Activated CD4-positive, alpha-beta T cell treated with anti-CD3 and anti-CD28 coated beads for 4 hours (primary cell): ENCODE measurements at regions not wholly inside any gene's neighbourhood (a gene's known extent, or its start where the extent isn't known, plus 50 kb on each side); places are given as distances from the start of the nearest gene placed in this dataset.

Experiments used
- DNase-seq, 2 donors: peaks; one replicate each; pipeline ENCODE4 v3.0.0-alpha.2; 2020

DNA sequence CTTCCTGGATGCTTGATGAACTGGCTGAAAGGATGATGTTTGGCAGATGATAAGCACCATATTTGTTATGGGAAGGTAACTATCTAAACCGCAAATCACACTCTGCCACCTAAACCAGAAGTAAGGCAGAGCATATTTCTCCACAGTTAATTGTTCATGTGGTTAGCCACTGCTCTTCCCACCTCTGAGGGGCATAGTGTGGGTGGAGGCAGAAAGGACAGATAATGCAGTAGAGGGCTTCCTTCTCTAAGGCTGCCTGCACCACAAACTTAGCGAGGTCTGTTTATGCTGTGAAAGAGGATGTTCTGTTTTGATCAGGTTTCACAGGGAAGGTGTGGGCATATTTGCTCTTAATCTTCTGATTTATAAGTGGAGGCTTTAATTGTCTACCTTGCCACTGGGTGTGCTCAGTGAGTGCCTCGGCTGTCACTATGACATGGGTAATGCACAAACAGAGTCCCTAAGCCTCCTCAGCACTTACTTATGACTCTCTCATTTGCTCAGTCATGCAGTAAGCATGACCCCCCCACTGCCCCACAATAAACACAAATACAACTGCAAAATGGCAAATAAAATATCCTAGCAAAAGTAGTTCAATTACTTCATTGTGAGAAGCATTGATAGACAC is 401.0 kb downstream of the TMA16 start:
- DNase-seq = peak; percentile 0 to 1

DNA sequence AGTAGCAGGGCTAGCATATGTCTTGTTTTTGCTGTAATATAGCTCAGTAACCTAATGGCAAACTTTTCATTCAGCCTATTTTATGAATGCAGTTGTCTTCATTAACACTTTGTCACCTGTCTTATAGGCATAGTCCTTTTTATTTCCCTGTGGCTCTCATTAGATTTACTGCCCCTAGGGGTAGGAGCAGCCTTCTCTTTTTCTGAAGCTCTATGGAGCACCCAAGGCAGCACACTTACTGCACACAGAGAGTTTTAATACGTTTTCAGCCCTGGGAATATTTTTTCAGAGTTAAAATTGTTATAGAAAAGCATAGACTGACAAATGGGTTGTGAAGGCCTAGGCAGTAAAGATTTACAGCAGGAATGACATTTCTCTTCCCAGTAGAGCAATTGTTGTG is 406.8 kb downstream of the TMA16 start:
- no peak for DNase-seq

DNA sequence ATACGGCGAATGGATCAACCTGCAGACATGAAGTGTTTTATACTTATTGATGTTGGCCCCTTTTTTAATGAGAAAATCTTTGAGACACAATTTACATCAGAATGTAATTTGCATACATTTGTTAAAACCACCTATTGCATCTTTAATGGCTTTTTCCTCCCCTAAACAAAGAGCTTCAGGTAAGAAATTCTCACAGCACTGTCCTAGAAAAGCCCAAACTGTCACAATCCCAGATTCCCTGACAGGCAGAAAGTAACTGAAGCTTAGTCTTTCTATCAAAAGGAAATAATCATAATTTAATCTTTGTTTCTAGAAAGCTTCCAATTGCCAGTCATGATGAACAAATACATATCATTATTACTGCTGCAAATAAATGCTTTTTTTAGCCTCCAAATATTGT is 407.9 kb downstream of the TMA16 start:
- no peak for DNase-seq

DNA sequence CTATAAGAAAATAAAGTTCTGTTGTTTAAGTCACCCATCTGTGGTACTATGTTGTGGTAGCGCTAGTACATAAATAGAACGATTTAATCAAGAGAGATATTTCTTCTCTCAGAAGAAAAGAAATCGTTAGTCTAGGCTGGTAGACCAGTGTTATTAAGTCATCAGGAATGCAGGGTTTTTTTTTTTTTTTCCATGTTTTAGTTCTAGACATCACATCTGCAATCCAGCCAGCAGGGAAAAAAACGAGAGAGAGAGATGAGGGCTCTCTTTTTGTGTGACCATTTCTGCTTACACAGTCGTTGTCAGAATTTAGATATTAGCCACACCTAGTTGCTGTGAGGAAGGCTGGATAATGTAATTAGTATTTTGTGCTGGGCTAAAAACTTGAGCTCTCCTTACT is 417.4 kb downstream of the TMA16 start:
- no peak for DNase-seq

DNA sequence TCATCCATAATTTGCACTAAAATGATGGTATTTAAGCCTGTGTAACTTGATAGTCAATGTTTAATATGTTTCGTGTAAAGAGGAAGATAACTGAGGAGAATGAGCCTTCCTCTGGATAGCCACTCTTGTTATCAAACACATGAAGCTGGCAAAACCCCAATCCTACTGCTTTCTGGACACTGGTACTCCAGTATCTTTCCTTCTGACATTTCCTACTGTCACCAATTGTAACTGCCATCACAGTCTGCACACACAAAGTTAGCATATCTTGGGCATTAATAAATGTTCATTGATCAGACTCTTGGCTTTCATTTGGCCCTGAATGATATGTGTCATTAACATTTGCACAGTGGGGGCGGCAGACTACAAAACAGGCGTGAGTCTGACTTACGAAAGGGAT is 419.1 kb downstream of the TMA16 start:
- no peak for DNase-seq

DNA sequence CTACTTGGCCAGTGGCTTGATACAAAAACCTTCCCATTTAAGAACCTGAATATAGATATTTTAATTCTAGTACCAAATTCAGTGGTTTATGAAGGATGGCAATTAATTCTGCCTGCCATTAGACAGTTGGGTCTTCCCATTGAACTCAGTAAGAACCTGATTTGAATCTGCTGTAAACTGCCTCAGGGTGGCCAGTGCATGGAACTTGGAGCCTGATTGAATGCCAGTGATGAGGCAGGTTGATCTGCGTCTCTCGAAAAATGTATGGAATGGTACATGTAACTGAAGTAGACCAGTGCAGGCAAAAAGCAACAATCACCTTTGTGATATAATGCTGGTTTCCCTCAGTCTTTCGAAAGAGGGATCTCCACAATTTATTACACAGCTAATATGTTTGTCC is 421.4 kb downstream of the TMA16 start:
- DNase-seq = no peak

DNA sequence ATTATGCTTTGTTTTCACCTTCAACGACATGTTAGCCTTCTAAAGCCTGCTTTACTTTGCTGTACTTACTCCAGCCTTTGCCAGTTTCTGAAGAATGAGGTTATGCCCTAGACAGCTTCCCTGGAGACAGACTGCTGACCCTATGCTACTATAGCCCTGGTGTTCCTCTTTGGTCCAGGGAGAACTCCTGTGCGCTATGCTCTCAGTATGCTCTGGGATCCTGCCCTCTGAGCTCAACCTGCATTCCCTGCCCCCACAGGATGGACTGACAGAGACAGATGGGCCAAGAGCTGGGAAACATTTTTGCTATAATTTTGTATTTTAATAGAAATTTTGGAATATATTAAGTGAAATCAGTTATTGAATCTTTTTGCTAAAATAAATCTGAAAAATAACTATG is 425.9 kb downstream of the TMA16 start:
- DNase-seq = no peak

DNA sequence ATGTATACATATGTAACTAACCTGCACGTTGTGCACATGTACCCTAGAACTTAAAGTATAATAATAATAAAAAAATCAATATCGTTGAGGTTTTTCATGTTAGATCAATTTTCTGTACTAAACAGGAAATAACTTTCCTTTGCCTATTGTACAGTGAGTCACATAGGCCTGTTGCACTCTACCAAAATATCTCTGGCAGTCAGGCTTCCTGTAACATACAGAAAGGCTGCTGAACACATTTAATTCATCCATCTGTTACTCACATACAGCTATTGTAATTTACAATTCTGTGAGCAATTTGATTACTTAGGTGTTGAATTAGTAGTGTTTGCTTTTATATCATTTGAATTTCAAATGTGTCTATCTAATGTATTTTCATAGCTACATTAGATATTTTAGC is 427.8 kb downstream of the TMA16 start:
- no peak for DNase-seq

DNA sequence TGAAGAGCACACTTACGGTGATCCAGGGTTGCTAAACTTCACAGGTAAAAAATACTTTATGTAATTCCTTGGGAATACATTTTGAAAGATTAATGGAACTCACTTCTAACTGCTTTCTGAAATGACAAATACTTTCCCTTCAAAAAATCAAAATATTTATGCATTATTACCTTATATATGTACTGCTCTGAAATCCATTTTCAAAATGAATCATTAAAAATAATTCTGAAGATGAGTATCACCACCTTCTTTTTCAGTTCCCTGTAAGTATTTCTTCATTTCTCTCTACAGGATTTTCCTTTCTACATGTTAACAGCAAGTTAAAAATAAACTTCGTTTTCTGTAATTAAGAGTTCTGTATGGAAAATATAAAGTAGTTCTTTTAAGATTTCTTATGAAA is 428.6 kb downstream of the TMA16 start:
- no peak for DNase-seq

DNA sequence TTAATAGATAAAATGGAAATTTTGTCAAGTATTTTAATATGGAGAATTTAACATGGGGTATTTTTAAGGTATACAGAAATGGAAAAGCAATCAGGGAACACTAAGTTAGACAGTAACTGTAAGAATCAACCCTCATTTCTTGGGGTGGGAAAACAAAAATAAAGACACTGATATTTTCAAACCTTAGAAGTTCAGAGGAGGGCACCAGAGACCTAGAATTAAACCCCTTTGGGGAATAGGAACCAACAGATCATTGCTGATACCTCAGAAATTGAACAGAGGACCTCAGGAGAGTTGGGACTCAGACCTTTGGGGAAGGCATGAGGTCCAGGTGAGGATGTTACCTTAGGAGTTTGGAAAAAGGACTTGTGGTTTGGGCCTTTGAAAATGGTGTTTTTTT is 435.6 kb downstream of the TMA16 start:
- no peak for DNase-seq

DNA sequence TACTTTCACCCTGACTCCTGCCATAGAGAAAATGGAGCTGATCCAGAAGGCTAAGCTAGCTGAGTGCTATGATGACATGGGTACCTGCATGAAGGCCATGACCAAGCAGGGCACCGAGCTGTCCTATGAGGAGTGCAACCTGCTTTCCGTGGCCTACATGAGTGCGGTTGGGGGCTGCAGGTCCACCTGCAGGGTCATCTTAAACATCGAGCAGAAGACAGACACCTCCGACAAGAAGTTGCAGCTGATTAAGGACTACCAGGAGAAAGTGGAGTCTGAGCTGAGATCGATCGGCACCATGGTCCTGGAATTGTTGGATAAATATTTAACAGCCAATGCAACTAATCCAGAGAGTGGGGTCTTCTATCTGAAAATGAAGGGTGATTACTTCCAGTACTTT is 438.0 kb downstream of the TMA16 start:
- no peak for DNase-seq

DNA sequence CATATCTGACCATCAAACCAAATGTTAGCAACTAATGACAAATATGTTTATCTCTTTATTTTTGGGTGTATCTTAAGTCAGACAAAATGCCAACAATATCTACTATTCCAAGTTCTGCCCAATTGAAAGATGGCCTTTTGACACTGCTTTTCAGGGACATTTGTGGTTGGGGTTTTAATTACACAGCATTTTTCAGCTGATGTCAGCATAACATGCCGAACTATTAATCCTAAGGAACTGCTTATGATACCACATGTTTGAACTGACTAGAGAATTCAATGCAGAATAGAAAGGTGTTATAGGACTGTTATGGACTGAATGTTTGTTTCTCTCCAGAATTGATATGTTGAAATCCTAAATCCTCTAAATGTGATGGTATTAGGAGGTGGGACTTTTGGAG is 445.1 kb downstream of the TMA16 start:
- DNase-seq = no peak

DNA sequence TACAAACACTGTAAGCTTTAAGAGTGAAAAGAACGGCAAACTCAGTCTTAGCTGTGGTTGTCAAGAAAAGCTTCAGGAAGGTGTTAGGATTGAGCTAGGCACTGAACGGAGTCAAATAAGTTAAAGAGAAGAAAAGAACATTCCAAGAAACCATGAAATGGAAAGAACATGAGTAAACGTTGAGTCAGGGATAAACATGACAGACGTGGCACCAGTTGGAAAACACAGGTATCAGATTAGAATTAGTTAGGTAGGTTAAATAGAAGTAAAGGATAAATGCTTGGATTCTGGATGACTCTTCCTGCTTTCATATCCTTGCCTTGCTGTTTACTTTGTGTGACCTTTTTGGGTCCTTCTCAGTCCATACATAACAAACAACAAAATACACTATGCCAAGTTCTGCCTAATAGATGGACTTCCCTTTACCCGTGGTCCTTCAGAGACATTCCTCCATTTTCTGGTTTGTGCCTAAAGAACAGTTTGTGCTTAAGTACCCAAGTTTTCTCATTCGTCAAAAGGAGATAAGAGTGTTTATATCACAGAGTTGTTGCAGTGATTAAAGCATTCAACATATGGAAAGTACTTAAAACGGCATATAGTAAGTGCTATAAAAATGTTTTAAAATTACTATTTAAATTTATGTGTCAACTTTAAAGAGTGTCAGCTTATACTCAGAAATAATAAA is 446.9 kb downstream of the TMA16 start:
- DNase-seq = no peak

DNA sequence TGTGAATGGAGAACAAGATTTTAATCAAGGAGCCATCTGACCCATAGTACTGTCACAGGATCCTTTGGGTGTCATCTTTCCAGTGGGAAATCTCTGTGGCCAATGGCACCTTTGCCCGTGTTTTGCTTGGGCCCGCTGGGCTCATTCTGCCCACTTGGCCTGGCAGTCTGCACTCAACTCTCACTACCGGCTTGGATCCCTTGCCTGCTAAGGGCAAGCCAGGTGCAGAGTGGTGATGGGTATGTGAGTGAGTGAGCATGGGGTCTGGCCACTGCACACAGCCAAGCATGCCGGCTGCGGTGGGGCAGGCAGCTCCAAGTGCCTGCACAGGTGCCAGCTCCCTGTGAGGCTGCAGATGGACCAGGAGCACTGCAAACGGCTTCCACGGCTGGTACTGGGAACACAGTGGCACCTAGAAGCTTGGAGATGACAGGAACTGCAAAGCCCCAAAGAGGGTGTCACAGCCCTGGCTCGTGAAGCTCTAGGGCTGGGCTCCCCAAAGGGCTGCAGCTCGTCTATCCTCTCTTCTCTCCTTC is 454.5 kb downstream of the TMA16 start:
- DNase-seq = no peak

DNA sequence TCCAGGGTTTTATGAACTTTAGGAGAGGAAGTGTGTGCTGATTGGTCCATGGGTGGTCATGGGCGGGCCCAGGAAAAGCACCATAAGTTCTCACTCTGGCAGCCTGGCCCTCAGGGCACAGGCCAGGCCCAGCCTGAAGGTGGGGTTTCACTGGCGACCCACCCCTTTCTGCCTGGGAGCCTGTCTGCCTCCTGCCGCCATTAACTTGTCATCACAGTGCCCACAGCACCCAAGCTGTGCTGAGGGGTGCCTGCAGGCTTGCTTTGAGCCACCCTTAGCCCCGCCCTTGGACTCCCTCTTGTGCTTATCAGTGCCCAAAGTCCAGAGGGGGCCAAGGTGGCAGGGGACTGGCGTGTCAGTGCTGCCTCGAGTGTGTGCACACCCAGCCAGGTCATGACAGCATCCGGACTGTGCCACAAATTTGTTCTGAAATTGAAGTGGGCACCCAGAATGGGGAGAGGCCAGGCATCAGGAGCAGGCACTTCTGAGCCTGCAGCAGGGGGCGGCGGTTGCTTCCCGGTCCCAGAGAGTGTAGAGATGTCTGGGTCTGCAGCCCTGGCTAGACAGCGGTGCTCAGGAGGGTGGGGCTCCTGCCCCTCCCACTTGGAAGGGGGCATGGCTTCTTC is 455.6 kb downstream of the TMA16 start:
- no peak for DNase-seq

DNA sequence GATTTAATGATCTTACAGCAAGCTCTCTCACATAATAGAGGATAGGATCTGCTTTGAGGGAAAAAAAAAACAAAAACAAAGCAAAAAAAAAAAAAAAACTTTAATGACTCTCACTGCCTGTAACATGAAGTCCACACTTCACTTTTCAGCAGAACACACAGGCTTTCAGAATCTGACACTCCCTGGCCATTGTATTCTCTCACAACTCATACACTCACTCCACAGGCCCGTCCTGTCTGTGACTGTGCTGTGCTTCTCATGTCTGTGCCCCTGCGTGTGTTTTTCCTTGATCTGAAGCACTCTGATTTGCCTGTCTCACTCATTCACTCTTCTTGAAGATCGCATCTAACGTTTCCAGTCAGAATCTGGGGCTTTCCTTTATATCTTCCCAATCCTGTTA is 460.8 kb downstream of the TMA16 start:
- no peak for DNase-seq

DNA sequence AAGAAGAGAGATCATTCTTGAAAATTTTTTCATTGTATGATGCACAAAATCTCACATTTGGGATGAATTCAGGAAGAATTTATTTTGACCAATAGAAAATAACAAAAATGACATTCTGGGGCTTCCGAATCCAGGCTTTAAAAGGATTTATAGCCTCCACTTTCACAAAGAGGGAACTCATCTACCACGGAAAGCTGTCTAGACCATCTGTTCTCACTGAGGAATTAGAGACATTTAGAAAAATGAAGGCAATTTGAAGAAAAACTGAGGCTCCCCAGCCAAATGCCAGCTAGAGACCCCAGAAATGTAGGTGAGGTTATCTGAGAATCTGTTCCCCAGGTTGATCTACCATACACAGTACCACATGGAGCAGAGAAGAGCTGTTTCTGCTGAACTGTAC is 464.3 kb downstream of the TMA16 start:
- DNase-seq = no peak

DNA sequence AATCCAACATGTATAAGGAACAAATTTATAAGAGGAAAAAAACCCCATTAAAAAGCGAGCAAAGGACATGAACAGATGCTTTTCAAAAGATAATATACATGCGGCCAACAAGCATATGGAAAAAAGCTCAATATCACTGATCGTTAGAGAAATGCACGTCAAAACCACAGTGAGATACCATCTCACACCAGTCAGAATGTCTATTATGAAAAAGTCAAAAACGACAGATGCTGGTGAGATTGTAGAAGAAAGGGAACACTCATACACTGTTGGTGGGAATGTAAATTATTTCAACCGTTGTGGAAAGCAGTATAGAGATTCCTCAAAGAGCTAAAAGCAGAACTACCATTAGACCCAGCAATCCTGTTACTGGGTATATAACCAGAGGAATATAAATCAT is 465.4 kb downstream of the TMA16 start:
- DNase-seq = no peak

DNA sequence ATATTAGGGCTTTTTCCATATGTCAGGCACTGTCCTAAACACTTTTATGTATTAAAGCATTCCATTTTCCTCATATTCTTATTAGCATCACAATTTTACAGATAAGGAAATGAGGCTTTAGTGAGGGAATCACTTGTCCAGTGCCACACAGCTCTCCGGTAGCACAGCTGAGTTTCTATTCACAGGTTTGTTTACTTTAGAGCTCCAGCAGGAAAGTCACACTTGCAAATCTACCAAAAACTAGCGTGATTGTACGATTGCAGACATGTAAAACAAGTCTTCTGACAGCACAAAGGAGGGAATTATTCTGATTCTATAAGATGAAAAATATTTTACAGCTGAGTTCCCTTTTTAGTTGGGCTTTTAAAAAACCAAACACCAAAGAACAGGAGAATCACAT is 472.1 kb downstream of the TMA16 start:
- no peak for DNase-seq

DNA sequence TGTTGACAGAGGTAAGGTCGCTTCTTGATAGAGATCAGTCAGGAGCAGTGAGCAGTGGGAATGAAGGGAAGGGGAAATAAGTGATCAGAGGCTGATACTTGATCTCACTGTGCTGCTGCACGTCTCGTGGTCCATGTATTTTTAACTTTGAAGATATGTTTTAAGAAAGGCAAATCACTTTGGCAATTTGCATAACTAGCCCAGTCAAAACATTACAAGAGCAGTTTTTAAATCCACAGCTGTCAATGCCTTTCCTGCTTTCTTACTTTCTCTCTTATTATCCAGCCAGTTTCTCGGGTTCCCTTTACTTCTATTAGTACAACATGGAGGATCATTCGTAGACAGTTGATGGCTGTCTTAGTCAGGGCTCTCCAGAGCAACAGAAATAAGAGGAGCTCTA is 472.8 kb downstream of the TMA16 start:
- no peak for DNase-seq

DNA sequence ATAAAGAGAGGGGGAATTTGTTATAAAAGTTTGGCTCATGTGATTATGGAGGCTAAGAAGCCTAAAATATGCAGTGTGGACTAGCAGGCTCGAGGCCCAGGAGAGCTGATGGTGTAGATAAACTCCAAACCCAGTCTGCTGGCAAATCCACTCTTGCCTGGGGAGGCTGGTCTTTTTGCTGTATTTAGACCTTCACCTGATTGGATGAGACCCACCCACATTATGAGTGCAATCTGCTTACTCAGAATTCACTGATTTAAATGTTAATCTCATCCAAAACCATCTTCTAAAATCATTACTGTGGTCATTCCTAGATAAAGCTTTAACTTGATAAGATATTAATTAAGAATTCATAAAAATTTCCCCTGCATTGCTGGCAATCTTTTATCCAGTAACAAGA is 473.2 kb downstream of the TMA16 start:
- no peak for DNase-seq

DNA sequence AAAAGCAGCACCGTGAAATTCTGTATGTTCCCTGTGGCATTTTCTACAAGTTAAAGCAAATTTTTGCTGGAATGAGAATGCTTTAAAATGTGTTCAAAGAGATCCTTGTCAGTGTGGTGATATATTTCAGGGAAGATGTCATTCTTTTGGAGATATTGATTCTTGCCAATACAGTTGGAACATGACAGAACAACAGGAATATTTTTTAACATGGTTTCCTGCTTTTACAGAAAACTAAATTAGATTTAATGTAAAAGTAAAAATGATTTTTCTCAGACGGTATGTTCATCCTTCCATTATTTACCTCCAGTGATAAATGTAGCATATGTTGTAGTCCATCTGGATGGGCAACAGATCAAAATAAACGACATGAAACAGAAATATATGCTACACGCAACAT is 474.8 kb downstream of the TMA16 start:
- DNase-seq = no peak

DNA sequence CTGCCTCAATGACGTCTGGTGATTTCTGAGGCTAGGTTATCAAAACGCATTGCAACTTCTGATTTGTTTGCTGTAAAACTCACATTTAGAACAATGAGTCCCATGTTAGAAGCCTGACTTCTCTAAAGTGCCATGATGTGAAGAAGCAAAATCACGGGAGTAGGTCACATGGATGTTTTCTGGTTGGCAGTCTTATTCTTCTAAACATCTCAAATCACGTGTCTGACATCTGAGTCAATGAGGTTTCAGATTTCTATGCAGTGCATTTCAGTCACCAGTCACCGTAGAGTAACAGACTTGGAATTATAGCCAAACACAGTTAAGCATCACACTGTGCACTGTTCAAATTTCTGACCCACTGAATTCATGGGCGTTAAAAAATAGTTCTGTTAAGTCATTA is 482.1 kb downstream of the TMA16 start:
- DNase-seq = no peak

DNA sequence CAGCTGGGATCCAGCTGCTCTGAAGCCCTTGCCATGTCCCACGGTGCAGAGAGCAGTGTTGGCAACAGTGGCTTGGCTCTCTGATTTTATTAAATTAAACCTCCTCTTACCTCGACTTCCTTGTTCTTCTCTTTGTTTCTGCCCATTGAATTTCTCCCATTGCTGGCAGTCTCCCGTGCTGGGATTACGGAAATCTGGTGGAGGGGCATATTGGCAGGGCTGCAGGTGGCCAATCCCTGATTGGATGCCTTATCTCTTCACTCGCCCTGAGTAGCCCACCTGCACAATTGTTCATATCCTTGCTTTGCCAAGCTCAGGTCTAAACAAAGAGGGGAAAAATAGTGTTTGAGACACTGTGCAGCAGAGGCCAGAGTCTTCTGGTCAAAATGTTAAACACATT is 493.9 kb downstream of the TMA16 start:
- no peak for DNase-seq

DNA sequence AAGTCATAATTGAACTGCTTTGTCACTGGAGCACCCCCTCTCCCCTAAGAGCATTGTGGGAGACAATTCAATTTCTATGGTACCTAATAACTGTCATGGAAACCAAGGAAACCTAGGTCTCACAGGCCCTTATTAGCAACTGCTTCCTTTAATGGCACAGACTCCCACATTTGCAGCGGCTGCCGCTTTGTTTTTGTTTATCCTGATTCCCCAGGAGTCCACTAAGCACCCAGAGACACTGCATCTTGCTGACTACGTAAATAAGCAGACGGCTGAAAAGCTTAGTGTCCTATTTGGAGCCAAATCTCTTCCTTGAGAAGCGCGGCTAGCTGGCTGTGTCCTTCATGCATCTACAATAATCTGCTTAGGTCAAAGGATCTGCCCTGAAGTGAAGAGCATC is 494.4 kb downstream of the TMA16 start:
- no peak for DNase-seq
